NT2/D1 (cell line): ENCODE measurements at regions not wholly inside any gene's neighbourhood (a gene's known extent, or its start where the extent isn't known, plus 50 kb on each side); places are given as distances from the start of the nearest gene placed in this dataset.

Experiments used
- DNase-seq: peaks from one replicate; pipeline ENCODE4 v3.0.0-alpha.2; 2011; ENCODE audit warnings: low read depth, low spot score
- H3K27me3 ChIP-seq: 2 replicates; pipeline ENCODE4 v1.6.0; 2011; ENCODE audit warnings: mild to moderate bottlenecking; ENCODE audit not compliant: insufficient read length, insufficient read depth
- H3K36me3 ChIP-seq: 2 replicates; pipeline ENCODE4 v1.6.1; 2011; ENCODE audit warnings: mild to moderate bottlenecking, low read length, mixed read lengths; ENCODE audit not compliant: insufficient read depth, insufficient read length
- H3K4me1 ChIP-seq: 2 replicates; pipeline ENCODE4 v1.5.1; 2011; ENCODE audit not compliant: insufficient read depth, insufficient read length
- H3K4me3 ChIP-seq: 2 replicates; pipeline ENCODE4 v1.5.1; 2011; ENCODE audit warnings: low read depth; ENCODE audit not compliant: insufficient read length
- H3K9ac ChIP-seq: 2 replicates; pipeline ENCODE4 v1.6.0; 2011; ENCODE audit warnings: low read depth; ENCODE audit not compliant: insufficient read length
- H3K9me3 ChIP-seq: 2 replicates; pipeline ENCODE4 v1.5.1; 2011; ENCODE audit warnings: mild to moderate bottlenecking, low read length; ENCODE audit not compliant: insufficient read depth
- SUZ12 ChIP-seq: IDR thresholded peaks from 2 replicates; pipeline ENCODE4 v1.6.1; 2011; ENCODE audit not compliant: insufficient read length, insufficient read depth; ENCODE audit errors: extremely low read depth
- YY1 ChIP-seq: IDR thresholded peaks from 2 replicates; pipeline ENCODE4 v1.6.1; 2011; ENCODE audit not compliant: insufficient read length, insufficient read depth
- ZNF274 ChIP-seq: IDR thresholded peaks from 2 replicates; pipeline ENCODE4 v1.6.1; 2011; ENCODE audit warnings: mild to moderate bottlenecking, low read depth, low read length

- no peaks in the 10 kb centered on the region for H3K9me3 ChIP-seq
- H3K4me1 ChIP-seq, result no peaks in the 10 kb centered on the region
- DNase-seq, result no peak
- no peaks in the 10 kb centered on the region for H3K36me3 ChIP-seq
- TF ChIP-seq YY1 (no peak), SUZ12 (no peak), ZNF274 (no peak)
- H3K9ac ChIP-seq, result no peak overlapping the region
- H3K4me3 ChIP-seq, result no peak overlapping the region
- H3K27me3 ChIP-seq, result no peaks in the 10 kb centered on the region
These were observed 178.6 kb downstream of the ZNF674 start for GRCh38 chrX:46366381-46367207.

GRCh38 chrX:46354481-46354880 is 190.7 kb downstream of the ZNF674 start:
- no peak overlapping the region for H3K4me3 ChIP-seq
- DNase-seq, result no peak
- H3K36me3 ChIP-seq, result no peaks in the 10 kb centered on the region
- TF ChIP-seq YY1, result no peak
- TF ChIP-seq ZNF274, result no peak
- TF ChIP-seq SUZ12, result no peak
- H3K4me1 ChIP-seq, result no peaks in the 10 kb centered on the region
- H3K9me3 ChIP-seq, result peaks cover 5% of the 10 kb centered on the region; the same call in 1 of the 2 replicates
- H3K9ac ChIP-seq, result no peak overlapping the region
- H3K27me3 ChIP-seq, result no peaks in the 10 kb centered on the region

- Histone ChIP-seq H3K9ac (no peak overlapping the region), H3K36me3 (no peaks in the 10 kb centered on the region), H3K4me1 (peaks cover 7% of the 10 kb centered on the region), H3K4me3 (no peak overlapping the region), H3K27me3 (no peaks in the 10 kb centered on the region), H3K9me3 (peaks cover 11% of the 10 kb centered on the region; the same call in 1 of the 2 replicates)
- no peak for DNase-seq
- TF ChIP-seq YY1, result no peak
- TF ChIP-seq SUZ12, result no peak
- no peak for TF ChIP-seq ZNF274
These were observed 203.4 kb downstream of the ZNF674 start for GRCh38 chrX:46341767-46342322.

GRCh38 chrX:46340696-46341095 is 204.5 kb downstream of the ZNF674 start:
- Histone ChIP-seq H3K4me1 (peaks cover 7% of the 10 kb centered on the region), H3K4me3 (no peak overlapping the region), H3K9ac (no peak overlapping the region), H3K27me3 (no peaks in the 10 kb centered on the region), H3K9me3 (peaks cover 11% of the 10 kb centered on the region; the same call in 1 of the 2 replicates), H3K36me3 (no peaks in the 10 kb centered on the region)
- DNase-seq, result no peak
- TF ChIP-seq SUZ12 (no peak), YY1 (no peak), ZNF274 (no peak)

- Histone ChIP-seq H3K36me3 (no peaks in the 10 kb centered on the region), H3K4me3 (no peak overlapping the region), H3K9me3 (peaks cover 20% of the 10 kb centered on the region; the same call in 1 of the 2 replicates), H3K27me3 (no peaks in the 10 kb centered on the region), H3K4me1 (peaks cover 6% of the 10 kb centered on the region), H3K9ac (no peak overlapping the region)
- TF ChIP-seq YY1, result no peak
- no peak for DNase-seq
These were observed 211.7 kb downstream of the ZNF674 start for GRCh38 chrX:46333550-46333949.

GRCh38 chrX:46330981-46331380 is 214.2 kb downstream of the ZNF674 start:
- Histone ChIP-seq H3K27me3 (no peaks in the 10 kb centered on the region), H3K4me3 (no peak overlapping the region), H3K9ac (no peak overlapping the region), H3K9me3 (peaks cover 20% of the 10 kb centered on the region; the same call in 1 of the 2 replicates), H3K36me3 (no peaks in the 10 kb centered on the region), H3K4me1 (peaks cover 6% of the 10 kb centered on the region)
- TF ChIP-seq SUZ12, result no peak
- no peak for TF ChIP-seq YY1
- no peak for TF ChIP-seq ZNF274
- no peak for DNase-seq

- TF ChIP-seq YY1, result no peak
- TF ChIP-seq SUZ12, result no peak
- no peak for TF ChIP-seq ZNF274
- no peaks in the 10 kb centered on the region for H3K27me3 ChIP-seq
- H3K9ac ChIP-seq, result no peak overlapping the region
- peaks cover 20% of the 10 kb centered on the region; the same call in 1 of the 2 replicates for H3K9me3 ChIP-seq
- H3K36me3 ChIP-seq, result no peaks in the 10 kb centered on the region
- peaks cover 6% of the 10 kb centered on the region for H3K4me1 ChIP-seq
- H3K4me3 ChIP-seq, result no peak overlapping the region
- DNase-seq, result no peak
These were observed 214.7 kb downstream of the ZNF674 start for GRCh38 chrX:46330513-46330912.
